Astrocyte (in vitro differentiated cells and primary cell): ENCODE measurements at regions not wholly inside any gene's neighbourhood (a gene's known extent, or its start where the extent isn't known, plus 50 kb on each side); places are given as distances from the start of the nearest gene placed in this dataset.
A peak's percentile ranks its signal among the peaks of the same experiment; 100 is the strongest.

Source experiments
- DNase-seq: peaks from one replicate; pipeline ENCODE4 v3.0.0-alpha.2; 2010; ENCODE audit warnings: low read depth
- FAIRE-seq: peaks from 2 replicates; lab custom pipeline; 2011; peaks lifted over from hg19 to GRCh38; lab: Jason Lieb, UNC
- H2AFZ ChIP-seq: 2 replicates; pipeline ENCODE4 v1.6.0; 2012; ENCODE audit warnings: low read depth, low read length, inconsistent platforms
- H3K27ac ChIP-seq: 2 replicates; pipeline ENCODE4 v1.5.1; 2011; ENCODE audit warnings: low read depth, low read length, inconsistent platforms
- H3K27me3 ChIP-seq: 2 replicates; pipeline ENCODE4 v1.6.0; 2011; ENCODE audit warnings: low read length, inconsistent platforms; ENCODE audit not compliant: insufficient read depth
- H3K36me3 ChIP-seq: 2 replicates; pipeline ENCODE4 v1.5.1; 2011; ENCODE audit warnings: low read length, inconsistent platforms; ENCODE audit not compliant: insufficient read depth
- H3K4me1 ChIP-seq: 2 replicates; pipeline ENCODE4 v1.5.1; 2011; ENCODE audit warnings: low read length, inconsistent platforms; ENCODE audit not compliant: insufficient read depth
- H3K4me2 ChIP-seq: 2 replicates; pipeline ENCODE4 v1.6.0; 2012; ENCODE audit warnings: low read length, inconsistent platforms
- H3K4me3 ChIP-seq: 2 replicates; pipeline ENCODE4 v1.5.1; 2011; ENCODE audit warnings: low read depth, mild to moderate bottlenecking, low read length, inconsistent platforms; ENCODE audit not compliant: insufficient read depth
- H3K79me2 ChIP-seq: 2 replicates; pipeline ENCODE4 v1.6.0; 2012; ENCODE audit warnings: mild to moderate bottlenecking, low read length, inconsistent platforms; ENCODE audit not compliant: insufficient read depth
- H3K9ac ChIP-seq: 2 replicates; pipeline ENCODE4 v1.6.0; 2012; ENCODE audit warnings: mild to moderate bottlenecking, low read length, inconsistent platforms
- H3K9me3 ChIP-seq: 2 replicates; pipeline ENCODE4 v1.5.1; 2012; ENCODE audit warnings: low read depth, mild to moderate bottlenecking, low read length, inconsistent platforms; ENCODE audit not compliant: insufficient read depth
- H4K20me1 ChIP-seq: 2 replicates; pipeline ENCODE4 v1.6.0; 2012; ENCODE audit warnings: low read length, inconsistent platforms; ENCODE audit not compliant: insufficient read depth
- H3K27ac Mint-ChIP-seq: one replicate; pipeline ENCODE4 v1.8.0; 2021; ENCODE audit warnings: mild to moderate bottlenecking, mixed read lengths; ENCODE audit not compliant: unreplicated experiment
- H3K27me3 Mint-ChIP-seq: one replicate; pipeline ENCODE4 v1.8.0; 2021; ENCODE audit warnings: low read depth, mixed read lengths; ENCODE audit not compliant: unreplicated experiment
- H3K36me3 Mint-ChIP-seq: one replicate; pipeline ENCODE4 v1.8.0; 2021; ENCODE audit warnings: low read depth, mixed read lengths; ENCODE audit not compliant: unreplicated experiment
- H3K4me1 Mint-ChIP-seq: one replicate; pipeline ENCODE4 v1.8.0; 2021; ENCODE audit warnings: low read depth, mixed read lengths; ENCODE audit not compliant: unreplicated experiment
- H3K4me3 Mint-ChIP-seq: one replicate; pipeline ENCODE4 v1.8.0; 2021; ENCODE audit warnings: mild to moderate bottlenecking, moderate library complexity, mixed read lengths; ENCODE audit not compliant: unreplicated experiment
- H3K9me3 Mint-ChIP-seq: one replicate; pipeline ENCODE4 v1.8.0; 2021; ENCODE audit warnings: mild to moderate bottlenecking, mixed read lengths; ENCODE audit not compliant: unreplicated experiment
- CTCF ChIP-seq: IDR thresholded peaks from 2 replicates; pipeline ENCODE4 v1.5.1; 2011; ENCODE audit warnings: low read depth, mild to moderate bottlenecking, inconsistent platforms, low read length, moderate library complexity; ENCODE audit not compliant: insufficient read depth
- EZH2 ChIP-seq: IDR thresholded peaks from 2 replicates; pipeline ENCODE4 v1.6.1; 2012; ENCODE audit warnings: mild to moderate bottlenecking, low read length, inconsistent platforms; ENCODE audit not compliant: insufficient read depth

- TF ChIP-seq CTCF (no peak), EZH2 (no peak)
- no peak overlapping the region for H3K4me2 ChIP-seq
- no peak overlapping the region for H2AFZ ChIP-seq
- peaks cover 4% of the 10 kb centered on the region for H3K9me3 ChIP-seq
- Mint-ChIP-seq H3K9me3 (peaks cover 8% of the 10 kb centered on the region), H3K36me3 (no peaks in the 10 kb centered on the region), H3K4me1 (peaks cover 28% of the 10 kb centered on the region), H3K27ac (peak overlapping the region; percentile 66), H3K27me3 (no peaks in the 10 kb centered on the region), H3K4me3 (peak overlapping the region; percentile 23)
- H4K20me1 ChIP-seq: no peaks in the 10 kb centered on the region
- H3K27me3 ChIP-seq: no peaks in the 10 kb centered on the region
- no peak overlapping the region for H3K9ac ChIP-seq
- H3K79me2 ChIP-seq: no peaks in the 10 kb centered on the region
- DNase-seq (peak; percentile 72), FAIRE-seq (no peak)
- H3K4me3 ChIP-seq: no peak overlapping the region
- H3K4me1 ChIP-seq: no peaks in the 10 kb centered on the region
- H3K36me3 ChIP-seq: no peaks in the 10 kb centered on the region
- H3K27ac ChIP-seq: no peak overlapping the region
Measured at GRCh38 chr13:34816245-34816884, 125.7 kb upstream of the NBEA start.

- H3K79me2 ChIP-seq: no peaks in the 10 kb centered on the region
- no peaks in the 10 kb centered on the region for H3K4me1 ChIP-seq
- no peaks in the 10 kb centered on the region for H3K27me3 ChIP-seq
- no peaks in the 10 kb centered on the region for H3K36me3 ChIP-seq
- no peak for TF ChIP-seq CTCF
- no peak for TF ChIP-seq EZH2
- no peak overlapping the region for H3K27ac ChIP-seq
- peaks cover 6% of the 10 kb centered on the region for H3K9me3 Mint-ChIP-seq
- FAIRE-seq (no peak), DNase-seq (peak; percentile 90)
- H3K4me3 Mint-ChIP-seq: peak overlapping the region; percentile 23
- peak overlapping the region; percentile 66 for H3K27ac Mint-ChIP-seq
- H3K4me2 ChIP-seq: no peak overlapping the region
- H3K36me3 Mint-ChIP-seq: no peaks in the 10 kb centered on the region
- H2AFZ ChIP-seq: no peak overlapping the region
- H3K9me3 ChIP-seq: no peaks in the 10 kb centered on the region
- H4K20me1 ChIP-seq: no peaks in the 10 kb centered on the region
- H3K4me1 Mint-ChIP-seq: peaks cover 28% of the 10 kb centered on the region
- H3K4me3 ChIP-seq: no peak overlapping the region
- no peak overlapping the region for H3K9ac ChIP-seq
- no peaks in the 10 kb centered on the region for H3K27me3 Mint-ChIP-seq
Measured at GRCh38 chr13:34816908-34817665, 125.0 kb upstream of the NBEA start.

- no peaks in the 10 kb centered on the region for H3K27me3 ChIP-seq
- H3K36me3 ChIP-seq: no peaks in the 10 kb centered on the region
- no peaks in the 10 kb centered on the region for H3K9me3 ChIP-seq
- H3K27ac Mint-ChIP-seq: no peak overlapping the region
- no peak for DNase-seq
- no peaks in the 10 kb centered on the region for H3K9me3 Mint-ChIP-seq
- H2AFZ ChIP-seq: no peak overlapping the region
- H3K9ac ChIP-seq: no peak overlapping the region
- no peaks in the 10 kb centered on the region for H3K36me3 Mint-ChIP-seq
- no peaks in the 10 kb centered on the region for H3K79me2 ChIP-seq
- H3K27ac ChIP-seq: no peak overlapping the region
- no peak overlapping the region for H3K4me3 ChIP-seq
- no peak overlapping the region for H3K4me2 ChIP-seq
- no peaks in the 10 kb centered on the region for H4K20me1 ChIP-seq
- no peaks in the 10 kb centered on the region for H3K4me1 ChIP-seq
- H3K4me3 Mint-ChIP-seq: no peak overlapping the region
- no peaks in the 10 kb centered on the region for H3K27me3 Mint-ChIP-seq
- no peak for TF ChIP-seq CTCF
- no peak for TF ChIP-seq EZH2
- H3K4me1 Mint-ChIP-seq: peaks cover 6% of the 10 kb centered on the region
- FAIRE-seq: no peak
Measured at GRCh38 chr13:34822650-34823049, 119.4 kb upstream of the NBEA start.
